ENCODE measurements at regions not wholly inside any gene's neighbourhood (a gene's known extent, or its start where the extent isn't known, plus 50 kb on each side); places are given as distances from the start of the nearest gene placed in this dataset.
"Not testable (repeated sequence)": the region's sequence is repeated elsewhere in the genome, so short reads cannot be mapped to it uniquely, and the experiment has no call there.

GRCh38 chr6:118367314-118367713, 180.8 kb upstream of the PLN start:
- DNase-seq (ENCODE audit: extremely low read depth, low read depth), result no peak

DNA sequence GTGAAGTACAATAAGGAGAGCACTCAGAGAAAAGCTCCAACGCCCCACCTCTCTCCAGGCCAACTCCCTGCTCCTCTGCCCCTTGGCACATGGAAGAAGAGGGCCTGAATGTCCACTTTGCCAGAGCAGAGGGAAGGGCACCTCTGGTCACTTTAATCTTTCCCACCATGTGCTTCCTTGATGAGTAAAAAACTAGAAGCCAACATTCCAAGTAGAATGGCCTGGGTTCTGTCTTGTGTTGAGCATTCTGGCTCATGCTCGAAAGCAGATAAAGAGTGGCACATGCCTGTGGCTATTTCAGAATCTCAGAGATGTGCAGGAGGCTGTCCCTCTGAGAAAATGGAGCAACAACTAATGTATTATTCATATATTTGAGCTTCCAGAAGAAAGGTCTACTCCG, 177.4 kb upstream of the PLN start:
- DNase-seq (ENCODE audit: extremely low read depth, low read depth), result no peak

- DNase-seq (ENCODE audit: extremely low read depth, low read depth), result no peak
Observed at GRCh38 chr6:118371955-118372354, 176.1 kb upstream of the PLN start.

GRCh38 chr6:118372413-118372812, 175.7 kb upstream of the PLN start:
- DNase-seq (ENCODE audit: extremely low read depth, low read depth), result no peak

DNA sequence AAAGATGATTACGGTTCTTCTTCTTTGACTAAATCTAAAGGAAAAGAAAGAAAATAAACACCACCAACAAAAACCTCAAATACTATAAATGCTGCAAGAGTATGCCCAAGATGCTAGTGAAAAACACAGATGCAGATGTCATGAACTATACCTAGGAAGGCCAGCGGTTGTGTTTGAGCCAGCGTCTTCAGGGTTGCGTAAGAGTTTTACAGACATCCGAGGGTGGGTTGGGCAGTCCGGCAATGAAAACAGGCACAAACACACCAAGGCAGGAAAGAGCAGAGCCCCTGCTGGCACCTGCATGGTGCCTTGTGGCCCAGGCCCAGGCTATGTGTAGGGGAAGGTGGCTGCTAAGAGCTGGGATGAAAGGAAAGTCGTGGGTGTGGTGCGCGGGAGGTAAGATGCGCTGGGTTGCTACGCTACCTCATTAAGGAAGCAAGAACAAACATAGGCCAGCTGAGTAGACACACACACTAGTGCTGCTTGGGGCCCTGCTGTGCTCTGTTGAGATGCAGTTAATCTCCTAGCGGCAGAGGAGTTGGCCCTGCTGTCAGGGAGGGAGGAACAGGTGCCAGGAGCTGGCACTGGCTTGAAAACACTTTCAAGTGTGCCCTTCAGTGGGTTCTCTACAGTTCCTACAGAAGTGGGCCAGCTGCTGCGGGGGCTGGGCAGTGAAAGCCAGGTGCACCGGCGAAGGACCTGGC, 170.2 kb upstream of the PLN start:
- no peak for DNase-seq (ENCODE audit: extremely low read depth, low read depth)

DNA sequence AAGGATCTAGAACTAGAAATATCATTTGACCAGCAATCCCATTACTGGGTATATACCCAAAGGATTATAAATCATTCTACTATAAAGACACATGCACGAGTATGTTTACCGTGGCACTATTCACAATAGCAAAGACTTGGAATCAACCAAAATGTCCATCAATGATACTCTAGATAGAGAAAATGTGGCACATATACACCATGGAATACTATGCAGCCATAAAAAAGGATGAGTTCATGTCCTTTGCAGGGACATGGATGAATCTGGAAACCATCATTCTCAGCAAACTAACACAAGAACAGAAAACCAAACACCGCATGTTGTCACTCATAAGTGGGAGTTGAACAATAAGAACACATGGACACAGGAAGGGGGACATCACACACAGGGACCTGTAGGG, 167.5 kb upstream of the PLN start:
- DNase-seq (ENCODE audit: extremely low read depth, low read depth), result not testable (repeated sequence)

- DNase-seq (ENCODE audit: extremely low read depth, low read depth), result no peak
Observed at GRCh38 chr6:118382126-118382525, 166.0 kb upstream of the PLN start.

DNA sequence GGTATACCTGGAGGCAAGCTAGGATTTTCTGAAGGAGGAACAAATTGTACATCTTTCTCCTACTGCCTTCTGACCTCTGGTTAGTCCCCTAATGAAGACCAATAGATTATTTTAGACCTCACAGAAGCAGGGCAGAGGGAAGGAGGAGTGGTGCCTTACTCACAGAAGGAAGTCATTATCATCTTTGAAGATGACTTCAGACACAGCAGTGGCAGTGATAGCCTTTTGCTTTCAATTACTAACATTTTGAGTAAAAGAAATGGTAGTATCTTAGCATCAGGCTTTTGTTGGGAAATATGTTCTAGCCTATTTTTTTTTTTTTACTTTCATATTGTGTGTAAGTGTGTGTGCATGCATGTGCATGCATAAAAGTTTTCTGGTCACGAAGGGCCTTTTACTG, 164.2 kb upstream of the PLN start:
- no peak for DNase-seq (ENCODE audit: extremely low read depth, low read depth)

DNA sequence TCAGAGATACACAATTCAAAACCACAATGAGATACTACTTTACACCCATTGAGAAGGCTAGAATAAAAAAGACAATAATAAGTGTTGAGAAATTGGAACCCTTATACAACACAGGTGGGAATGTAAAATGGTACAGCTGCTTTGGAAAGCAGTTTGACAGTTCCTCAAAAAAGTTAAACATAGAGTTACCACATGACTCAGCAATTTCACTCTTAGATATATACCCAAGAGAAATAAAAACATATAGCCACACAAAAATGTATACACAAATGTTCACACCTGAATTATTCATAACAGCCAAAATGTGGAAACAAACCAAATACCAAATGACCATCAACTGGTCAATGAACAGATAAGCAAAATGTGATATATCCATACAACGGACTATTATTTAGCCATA, 161.1 kb upstream of the PLN start:
- DNase-seq (ENCODE audit: extremely low read depth, low read depth), result no peak

DNA sequence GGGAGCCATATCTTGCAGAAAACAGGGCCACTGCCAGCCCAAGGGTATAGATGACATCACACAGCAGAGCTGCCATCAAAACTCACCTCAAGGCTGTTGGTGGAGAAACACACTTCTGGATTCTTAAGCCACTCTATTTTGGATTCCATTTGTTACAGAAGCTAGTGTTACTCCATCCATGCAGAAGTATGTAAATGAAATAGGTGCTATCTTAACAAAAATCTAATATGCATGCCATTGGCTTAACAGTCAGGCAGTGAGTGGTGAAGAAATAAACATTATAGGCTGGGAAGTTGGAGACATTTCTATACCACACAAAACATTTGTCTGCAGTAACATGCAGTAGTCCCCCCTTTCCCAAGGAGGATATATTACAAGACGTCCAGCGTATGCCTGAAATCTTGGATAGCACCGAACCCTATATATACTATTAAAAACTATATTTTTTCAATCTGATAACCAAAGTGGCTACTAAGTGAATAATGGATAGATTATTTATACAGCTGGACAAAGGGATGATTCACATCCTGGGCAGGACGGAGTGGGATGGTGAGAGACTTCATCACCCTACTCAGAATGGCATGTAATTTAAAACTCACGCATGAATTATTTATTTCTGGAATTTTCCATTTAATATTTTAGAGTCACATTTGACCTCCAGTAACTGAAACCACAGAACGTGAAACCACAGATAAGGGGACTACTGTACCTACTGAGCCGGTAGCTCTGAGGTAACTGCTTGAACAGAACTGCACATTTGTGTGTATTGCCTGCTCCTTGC, 160.0 kb upstream of the PLN start:
- DNase-seq (ENCODE audit: extremely low read depth, low read depth), result no peak

DNA sequence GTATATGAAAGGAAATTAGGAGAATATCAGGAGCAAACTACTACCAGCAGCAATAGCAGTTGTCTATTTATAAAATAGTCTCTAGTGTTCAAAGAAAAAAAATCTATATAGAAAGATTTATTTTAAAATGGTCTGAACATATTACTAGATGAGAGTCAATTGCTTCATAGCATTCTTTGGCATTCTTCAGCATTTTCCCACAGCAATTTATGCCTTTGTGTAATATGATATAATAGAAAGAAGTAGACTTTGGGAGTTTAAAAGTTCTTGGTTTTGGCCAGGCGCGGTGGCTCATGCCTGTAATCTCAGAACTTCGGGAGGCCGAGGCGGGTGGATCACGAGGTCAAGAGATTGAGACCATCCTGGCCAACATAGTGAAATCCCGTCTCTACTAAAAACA, 157.0 kb upstream of the PLN start:
- no peak for DNase-seq (ENCODE audit: extremely low read depth, low read depth)

DNA sequence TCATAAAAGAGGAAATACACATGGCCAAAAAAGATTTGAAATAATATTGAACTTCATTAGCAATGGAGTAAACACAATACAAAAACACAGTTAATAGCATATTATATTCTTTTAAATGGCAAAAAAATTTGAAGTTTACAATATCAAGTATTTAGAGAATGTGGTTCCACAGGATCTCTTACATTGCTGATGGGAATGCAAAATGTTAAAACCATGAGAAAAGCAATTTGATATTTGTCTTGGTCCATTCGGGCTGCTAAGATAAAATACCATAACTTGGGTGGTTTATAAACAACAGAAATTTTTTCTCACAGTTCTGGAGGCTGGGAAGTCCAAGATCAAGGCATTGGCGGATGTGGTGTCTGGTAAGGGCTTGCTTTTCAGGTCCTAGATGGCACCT, 154.0 kb upstream of the PLN start:
- no peak for DNase-seq (ENCODE audit: extremely low read depth, low read depth)

- DNase-seq (ENCODE audit: extremely low read depth, low read depth), result no peak
Observed at GRCh38 chr6:118396969-118397368, 151.1 kb upstream of the PLN start.

GRCh38 chr6:118397671-118398465, 150.2 kb upstream of the PLN start:
- DNase-seq (ENCODE audit: extremely low read depth, low read depth), result no peak

DNA sequence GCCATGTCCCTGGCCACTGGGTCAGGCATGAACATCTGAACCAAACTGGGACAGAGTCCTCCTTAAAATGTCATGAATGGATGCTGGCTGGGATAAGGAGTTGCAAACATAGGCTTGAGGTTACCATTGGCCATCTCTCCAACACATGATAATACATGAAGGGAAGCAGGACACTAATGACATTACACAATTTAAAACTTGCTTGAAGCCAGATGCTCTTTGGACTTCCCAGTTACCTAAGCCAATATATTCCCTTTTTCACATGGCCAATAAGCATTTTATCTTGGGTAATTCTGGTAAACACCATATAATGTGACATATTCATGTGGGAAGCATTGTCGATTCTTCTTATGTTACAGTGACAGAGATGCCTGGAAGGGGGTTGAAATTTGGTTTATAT, 148.0 kb upstream of the PLN start:
- DNase-seq (ENCODE audit: extremely low read depth, low read depth), result no peak

DNA sequence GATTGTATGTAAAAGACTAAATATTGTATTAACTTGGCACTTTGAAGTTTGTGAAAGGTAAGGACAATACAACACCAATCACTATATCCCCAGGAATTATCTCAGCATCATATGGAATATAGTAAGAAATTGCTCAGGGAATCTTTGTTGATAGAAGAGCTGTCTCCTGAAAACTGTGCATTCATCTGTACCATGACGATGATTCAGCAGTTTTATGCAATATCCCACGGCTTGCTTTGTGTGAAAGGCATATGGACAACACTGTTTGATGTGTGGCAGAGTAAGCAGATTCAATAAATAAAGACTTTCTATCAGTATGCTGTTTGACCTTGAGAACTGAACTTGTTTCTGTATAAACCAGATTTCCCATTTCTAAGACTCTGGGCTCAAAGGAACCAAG, 147.5 kb upstream of the PLN start:
- DNase-seq (ENCODE audit: extremely low read depth, low read depth), result peak; percentile 14

GRCh38 chr6:118401325-118401975, 146.6 kb upstream of the PLN start:
- no peak for DNase-seq (ENCODE audit: extremely low read depth, low read depth)

DNA sequence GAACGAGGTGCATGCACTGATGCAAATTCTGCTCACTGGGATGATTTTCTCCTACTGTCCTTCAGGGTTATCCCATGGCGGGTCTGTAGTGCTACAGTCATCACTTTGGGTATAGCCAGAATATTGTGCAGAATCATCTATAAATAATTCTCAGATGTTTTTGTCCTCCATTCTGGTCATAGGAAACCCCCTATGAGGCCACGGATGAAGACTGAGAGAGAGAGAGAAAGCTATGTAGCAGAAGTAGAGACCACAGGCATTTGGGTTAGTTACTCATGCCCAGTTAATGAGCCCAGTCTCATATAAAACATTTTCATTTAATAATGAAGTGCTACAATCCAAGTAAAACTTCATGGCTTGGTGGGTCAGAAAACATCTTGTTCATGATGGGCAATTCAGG, 145.1 kb upstream of the PLN start:
- no peak for DNase-seq (ENCODE audit: extremely low read depth, low read depth)

- no peak for DNase-seq (ENCODE audit: extremely low read depth, low read depth)
Observed at GRCh38 chr6:118408863-118409262, 139.2 kb upstream of the PLN start.

GRCh38 chr6:118410001-118410400, 138.1 kb upstream of the PLN start:
- no peak for DNase-seq (ENCODE audit: extremely low read depth, low read depth)

All from NCI-H460 (cell line).